HG02852 (cell line): ENCODE measurements at regions not wholly inside any gene's neighbourhood (a gene's known extent, or its start where the extent isn't known, plus 50 kb on each side); places are given as distances from the start of the nearest gene placed in this dataset.

ENCODE experiments used
- ATAC-seq: cut with Tn5 transposase; IDR thresholded peaks from one replicate; pipeline ENCODE4 v1.9.1; 2021; ENCODE audit warnings: mild to moderate bottlenecking, moderate library complexity; ENCODE audit not compliant: unreplicated experiment

- no peak for ATAC-seq
Measured at GRCh38 chr16:62406387-62406786, 370.1 kb upstream of the CDH8 start.

- ATAC-seq = no peak
Measured at GRCh38 chr16:62404842-62405611, 368.8 kb upstream of the CDH8 start.

- no peak for ATAC-seq
Measured at GRCh38 chr16:62392698-62393097, 356.5 kb upstream of the CDH8 start.

- no peak for ATAC-seq
Measured at GRCh38 chr16:62391940-62392339, 355.7 kb upstream of the CDH8 start.

GRCh38 chr16:62391134-62391533 lies 354.9 kb upstream of the CDH8 start:
- no peak for ATAC-seq

GRCh38 chr16:62390214-62390613 lies 354.0 kb upstream of the CDH8 start:
- no peak for ATAC-seq

GRCh38 chr16:62386411-62386810 lies 350.2 kb upstream of the CDH8 start:
- no peak for ATAC-seq

GRCh38 chr16:62383941-62384340 lies 347.7 kb upstream of the CDH8 start:
- ATAC-seq = no peak

GRCh38 chr16:62370445-62370844 lies 334.2 kb upstream of the CDH8 start:
- no peak for ATAC-seq

- no peak for ATAC-seq
Measured at GRCh38 chr16:62363501-62363900, 327.3 kb upstream of the CDH8 start.

GRCh38 chr16:62353355-62353754 lies 317.1 kb upstream of the CDH8 start:
- no peak for ATAC-seq

- no peak for ATAC-seq
Measured at GRCh38 chr16:62342216-62342615, 306.0 kb upstream of the CDH8 start.

- ATAC-seq = no peak
Measured at GRCh38 chr16:62335356-62335755, 299.1 kb upstream of the CDH8 start.

- ATAC-seq = no peak
Measured at GRCh38 chr16:62321606-62322005, 285.4 kb upstream of the CDH8 start.

GRCh38 chr16:62298600-62298999 lies 262.4 kb upstream of the CDH8 start:
- ATAC-seq = no peak

- no peak for ATAC-seq
Measured at GRCh38 chr16:62294213-62294972, 258.2 kb upstream of the CDH8 start.

GRCh38 chr16:62288990-62289629 lies 252.9 kb upstream of the CDH8 start:
- ATAC-seq = no peak

GRCh38 chr16:62280506-62280905 lies 244.3 kb upstream of the CDH8 start:
- ATAC-seq = no peak

GRCh38 chr16:62277942-62278341 lies 241.7 kb upstream of the CDH8 start:
- no peak for ATAC-seq

GRCh38 chr16:62276637-62277036 lies 240.4 kb upstream of the CDH8 start:
- ATAC-seq = no peak

- no peak for ATAC-seq
Measured at GRCh38 chr16:62272035-62272434, 235.8 kb upstream of the CDH8 start.

- ATAC-seq = no peak
Measured at GRCh38 chr16:62261760-62262159, 225.5 kb upstream of the CDH8 start.
